8988T (cell line): ENCODE measurements at regions not wholly inside any gene's neighbourhood (a gene's known extent, or its start where the extent isn't known, plus 50 kb on each side); places are given as distances from the start of the nearest gene placed in this dataset.

Experiments used
- DNase-seq: peaks from one replicate; pipeline ENCODE4 v3.0.0; 2011

DNA sequence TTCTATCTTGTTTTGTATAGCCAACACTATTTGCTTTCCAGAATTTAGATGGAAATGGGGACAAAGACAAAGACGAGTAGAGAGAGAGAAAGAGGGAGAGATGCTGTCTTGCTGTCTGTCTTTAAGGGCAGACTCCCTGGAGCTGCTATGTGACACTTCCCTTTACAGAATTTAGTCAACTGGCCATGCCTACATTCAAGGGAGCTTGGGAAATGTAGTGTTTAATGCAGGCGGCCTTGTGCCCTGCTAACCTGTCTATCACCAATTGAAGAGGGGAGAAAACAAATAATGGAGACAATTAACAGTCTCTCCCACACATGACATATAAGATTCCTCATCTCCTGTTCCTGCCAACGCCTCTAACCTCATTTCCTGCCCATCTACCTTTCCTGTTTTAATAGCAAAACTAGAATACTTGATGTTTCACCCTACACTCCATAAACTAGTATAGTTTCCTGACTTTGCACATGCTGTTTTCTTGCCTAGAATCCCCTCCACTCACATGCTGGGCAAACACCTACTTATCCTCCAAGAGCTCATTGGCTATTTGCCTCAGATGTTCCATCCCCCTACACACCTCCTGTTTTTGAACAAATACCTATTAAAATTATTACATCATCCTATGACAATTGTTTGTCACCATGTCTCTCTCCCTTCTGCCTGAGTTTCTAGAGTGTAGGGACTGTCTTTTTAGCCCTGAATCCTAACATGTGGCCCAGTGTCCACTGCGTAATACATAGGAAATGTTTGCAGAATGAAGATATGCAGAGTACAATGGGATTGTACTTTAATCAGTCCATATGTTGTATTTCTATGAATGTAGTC is 117.2 kb downstream of the SLC25A24 start:
- no peak for DNase-seq

DNA sequence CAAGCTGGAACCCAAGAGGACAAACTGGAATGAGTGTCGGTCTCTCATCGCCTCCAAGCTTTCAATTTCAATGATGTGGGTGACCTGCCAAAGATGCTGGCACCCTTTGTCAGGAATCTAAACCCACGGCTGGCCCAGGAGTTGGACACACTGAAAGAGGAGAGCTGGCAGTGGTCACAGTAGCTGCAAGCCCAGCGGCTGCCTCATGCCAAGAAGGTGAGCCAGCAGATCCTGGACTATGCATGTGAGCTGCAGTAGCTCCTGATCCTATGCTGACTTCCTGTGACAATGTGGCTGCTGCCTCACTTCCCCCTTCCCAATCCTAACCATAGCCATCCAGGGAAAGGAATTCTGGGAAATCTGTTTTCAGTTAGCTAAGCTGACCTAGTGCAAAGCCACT is 117.0 kb upstream of the VAV3 start:
- DNase-seq = no peak

GRCh38 chr1:108080448-108080847 is 115.5 kb upstream of the VAV3 start:
- DNase-seq = no peak

- DNase-seq = no peak
Observed at GRCh38 chr1:108079440-108080025, 114.6 kb upstream of the VAV3 start.

DNA sequence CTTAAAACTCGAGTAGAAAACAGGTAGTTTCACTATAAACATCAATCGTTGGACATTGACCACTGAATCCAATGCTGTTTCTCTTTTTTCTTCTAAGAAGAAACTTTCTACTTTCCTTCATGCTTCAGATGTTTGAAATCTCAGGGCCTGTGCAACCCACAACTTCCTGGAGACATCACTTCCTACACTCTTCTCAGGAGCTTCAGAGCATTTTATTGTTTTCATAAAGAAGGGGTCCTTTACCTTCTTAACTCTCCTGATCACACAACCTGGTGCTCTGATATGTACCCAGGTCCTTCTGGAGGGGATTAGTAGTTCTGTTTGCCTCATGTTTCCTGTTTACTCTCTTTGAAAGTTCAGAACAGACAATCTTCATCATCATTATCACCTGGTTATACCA is 113.0 kb upstream of the VAV3 start:
- no peak for DNase-seq

- no peak for DNase-seq
Observed at GRCh38 chr1:108075055-108075454, 110.1 kb upstream of the VAV3 start.

DNA sequence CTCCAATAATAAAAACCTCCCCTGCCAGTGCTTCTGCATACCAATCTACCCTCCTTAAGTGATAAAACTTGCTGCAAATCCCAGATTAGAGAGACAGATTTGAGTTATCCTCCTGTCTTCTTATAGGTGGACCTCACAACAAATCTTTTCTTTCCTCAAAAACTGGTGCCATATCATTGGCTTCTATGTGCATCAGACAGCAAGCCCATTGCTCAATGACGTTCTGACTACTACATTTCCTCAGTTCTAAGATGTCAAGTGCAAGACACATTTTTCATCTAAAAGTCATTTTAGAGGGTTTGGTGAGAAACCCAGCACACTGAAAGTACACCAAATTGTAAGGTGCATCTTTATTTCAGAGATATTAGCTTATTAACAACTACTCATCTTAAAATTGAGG is 107.8 kb upstream of the VAV3 start:
- DNase-seq = no peak

GRCh38 chr1:108072212-108072611 is 107.2 kb upstream of the VAV3 start:
- no peak for DNase-seq

- DNase-seq = no peak
Observed at GRCh38 chr1:108071601-108072000, 106.6 kb upstream of the VAV3 start.

DNA sequence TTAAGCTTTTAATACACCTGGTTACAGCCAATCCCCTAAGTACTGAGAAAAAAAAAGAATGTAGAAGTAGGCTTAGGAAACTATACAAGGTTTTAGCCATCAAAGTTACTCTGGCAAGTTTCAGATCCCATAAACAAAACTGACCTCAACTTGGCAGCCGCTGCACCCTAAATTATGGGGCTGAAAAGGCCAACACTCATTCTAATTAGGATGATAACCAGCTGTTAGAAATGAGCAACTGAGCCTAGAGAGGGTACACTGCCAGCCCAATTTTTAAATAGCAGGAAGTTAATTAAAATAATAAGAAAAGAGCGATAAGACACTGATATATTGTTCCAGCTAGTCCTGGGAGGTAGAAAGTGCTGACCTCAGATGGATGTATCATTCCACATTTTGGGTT is 105.7 kb upstream of the VAV3 start:
- DNase-seq = no peak

DNA sequence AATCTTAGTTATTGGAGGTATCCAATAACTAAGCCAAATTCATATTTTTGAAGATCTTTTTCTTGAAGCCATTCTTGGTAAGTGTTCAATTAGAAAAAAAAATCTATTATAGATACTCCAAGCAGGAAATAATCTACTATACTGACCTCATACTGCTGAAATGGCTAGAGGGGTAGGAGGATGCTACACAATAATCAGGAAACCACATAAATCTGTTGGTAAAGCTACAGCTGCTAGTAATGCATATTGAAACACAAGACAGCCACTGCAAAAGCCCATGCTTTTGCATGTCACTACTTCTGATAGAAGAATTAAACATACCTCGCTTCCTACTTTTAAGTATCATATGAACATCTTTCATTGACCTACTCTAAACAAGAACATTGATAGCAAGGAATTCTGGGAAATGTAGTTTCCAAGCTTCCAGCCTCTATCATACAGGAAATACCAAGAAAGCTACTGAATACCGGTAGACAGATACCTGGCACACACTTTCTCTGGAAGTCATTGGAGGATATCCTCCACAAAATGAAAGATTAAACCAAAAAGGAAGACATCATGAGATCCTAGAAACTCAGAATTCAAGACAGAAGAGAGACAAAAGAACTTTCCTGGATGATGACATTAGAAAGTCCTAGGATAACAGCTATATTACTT is 103.0 kb upstream of the VAV3 start:
- DNase-seq = no peak

DNA sequence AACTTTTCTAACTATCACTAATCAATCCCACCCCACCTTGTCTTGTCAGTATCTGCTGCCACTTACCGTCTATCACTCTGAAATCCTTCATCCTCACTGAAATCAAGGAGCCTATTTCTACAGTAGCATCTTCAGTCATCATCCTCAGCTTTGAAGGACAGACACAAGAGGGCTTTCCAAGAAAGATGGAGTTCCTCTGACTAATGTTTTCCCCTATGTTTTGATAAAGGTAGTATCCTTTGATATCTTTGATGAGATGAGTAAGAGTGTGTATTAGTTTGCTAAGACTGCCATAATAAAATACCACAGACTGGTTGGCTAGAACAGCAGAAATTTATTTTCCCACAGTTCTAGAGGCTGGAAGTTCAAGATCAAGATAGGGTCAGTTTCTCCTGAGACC is 101.8 kb upstream of the VAV3 start:
- no peak for DNase-seq

DNA sequence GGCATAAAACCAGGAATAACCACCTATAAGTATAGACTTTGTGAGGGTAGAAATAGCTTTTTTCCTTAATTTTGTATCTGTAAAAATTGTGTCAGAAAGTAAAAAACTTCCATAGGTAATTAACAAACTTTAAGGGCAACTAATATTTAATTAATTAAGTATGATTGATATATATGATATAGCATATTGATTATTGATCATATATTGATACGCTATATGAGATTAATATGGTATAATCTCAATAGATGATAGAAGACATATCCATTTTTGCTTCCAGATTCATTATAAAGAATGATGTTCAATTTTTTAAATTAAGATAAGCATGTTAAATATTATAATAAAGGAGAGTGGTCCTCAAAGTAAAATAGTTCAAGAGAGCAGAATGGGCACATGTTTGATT is 99.3 kb upstream of the VAV3 start:
- DNase-seq = no peak

DNA sequence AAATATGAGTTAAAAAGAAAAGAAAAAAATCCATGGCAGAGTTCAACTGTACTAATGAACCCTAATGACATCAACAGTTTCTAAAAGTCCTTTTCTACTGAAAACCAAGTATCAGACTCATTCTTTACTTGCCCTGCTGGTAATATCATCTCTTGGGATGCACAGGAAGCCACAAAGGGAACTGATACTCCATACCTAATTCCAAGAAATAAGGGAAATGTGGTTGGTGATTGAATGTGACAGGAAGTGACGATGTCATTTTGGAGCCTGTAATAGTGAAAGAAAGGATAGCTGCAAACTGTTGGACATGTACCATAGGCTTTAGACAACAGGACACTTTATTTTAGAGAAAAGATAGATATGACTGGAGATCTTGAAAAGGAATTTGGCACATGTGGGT is 98.7 kb upstream of the VAV3 start:
- DNase-seq = no peak

DNA sequence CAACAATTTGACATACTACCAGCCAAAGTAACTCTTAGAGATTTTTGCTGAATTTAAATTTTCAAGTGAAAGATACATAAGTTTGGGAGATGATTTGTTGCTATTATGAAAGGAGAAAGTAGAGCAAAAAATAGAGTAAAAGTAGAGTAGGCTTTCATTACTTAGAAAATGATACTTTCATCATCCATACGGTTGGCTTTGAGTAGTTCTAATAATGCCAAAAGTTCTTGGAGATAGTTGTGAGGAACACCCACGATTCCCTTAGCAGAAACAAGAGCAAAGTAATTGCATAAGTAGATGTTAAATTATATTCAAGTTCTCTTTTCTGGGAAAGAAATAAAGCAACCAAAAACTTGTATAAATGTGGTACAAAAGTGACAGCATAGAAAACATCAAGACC is 95.0 kb upstream of the VAV3 start:
- no peak for DNase-seq

DNA sequence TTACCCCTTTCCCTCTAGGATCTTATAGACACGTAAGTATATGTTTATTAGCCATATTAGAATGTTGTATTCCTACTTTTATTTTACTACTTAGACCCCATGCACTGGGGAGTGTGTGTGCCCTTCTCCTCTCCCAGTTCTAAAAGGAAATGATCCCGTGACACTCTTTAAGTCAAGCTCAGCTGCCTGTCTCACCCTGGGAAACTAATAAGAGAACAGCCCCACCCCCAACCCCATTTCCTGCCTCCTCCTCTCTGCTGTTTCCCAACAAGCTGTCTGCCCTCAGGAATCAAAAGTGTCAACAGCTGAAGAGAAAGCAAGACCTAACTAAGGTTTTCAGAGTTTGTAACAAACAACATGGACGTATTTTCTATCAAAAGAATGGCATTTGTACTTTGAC is 92.6 kb upstream of the VAV3 start:
- no peak for DNase-seq

DNA sequence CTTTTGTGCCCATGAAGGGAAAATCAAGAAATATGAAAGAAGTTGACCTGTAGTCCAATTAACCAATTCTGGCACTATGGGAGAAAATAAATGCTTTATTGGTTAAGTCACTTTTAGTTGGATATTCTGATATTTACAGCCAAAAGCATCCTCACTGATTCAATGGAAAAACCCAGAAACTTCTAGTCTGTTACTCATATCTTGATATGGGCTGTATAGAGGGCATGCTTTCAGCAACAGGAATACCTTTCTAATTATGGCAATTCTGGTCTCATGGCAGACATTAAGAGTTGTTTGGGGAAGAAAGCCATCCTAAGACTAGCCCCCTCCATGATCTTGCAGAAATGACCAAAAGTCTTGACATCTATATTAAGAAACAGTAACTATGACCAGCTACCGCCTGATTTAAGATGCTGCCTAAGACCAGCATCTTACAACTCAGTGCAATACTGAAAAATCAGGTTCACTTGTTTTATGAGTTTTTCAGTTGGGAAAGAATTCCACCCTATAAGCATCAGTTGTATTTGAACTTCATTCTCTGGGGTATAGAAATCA is 91.5 kb upstream of the VAV3 start:
- no peak for DNase-seq

GRCh38 chr1:108055387-108055786 is 90.4 kb upstream of the VAV3 start:
- DNase-seq = no peak

GRCh38 chr1:108054396-108054795 is 89.4 kb upstream of the VAV3 start:
- DNase-seq = no peak

DNA sequence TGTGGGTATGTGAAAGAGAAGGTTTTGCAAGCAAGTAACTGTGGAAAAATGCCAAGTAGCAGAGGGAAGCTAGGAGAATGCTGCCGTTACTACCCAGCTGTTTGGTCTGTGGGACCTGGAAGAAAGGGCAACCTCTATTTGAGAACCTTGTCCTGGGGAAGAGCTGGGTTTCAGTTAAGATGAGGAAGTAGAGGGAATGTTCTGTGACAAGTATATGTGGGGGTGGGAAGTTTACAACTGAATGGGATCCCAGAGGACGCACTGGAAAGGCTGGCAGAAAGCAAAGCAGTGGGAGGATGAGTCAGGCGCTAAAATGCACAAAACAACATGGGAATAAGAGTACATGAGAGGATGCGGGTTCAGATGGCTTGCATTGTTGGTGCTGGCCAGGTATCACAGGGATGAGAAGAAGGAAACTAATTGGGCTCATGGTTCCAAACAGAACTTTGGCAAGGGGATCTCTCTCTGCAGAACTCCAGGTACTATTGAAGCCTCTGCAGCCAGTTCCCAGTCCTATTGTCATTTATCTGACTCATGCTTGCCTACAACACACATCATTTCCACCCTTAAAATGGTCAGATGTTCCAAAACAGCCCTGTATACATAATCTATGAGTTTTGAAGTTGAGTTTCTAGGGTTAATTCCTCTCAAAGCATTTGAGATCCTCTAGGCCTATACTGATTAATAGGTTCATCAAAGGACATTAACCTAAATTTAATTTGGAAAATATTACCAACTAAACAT is 88.5 kb upstream of the VAV3 start:
- DNase-seq = no peak

DNA sequence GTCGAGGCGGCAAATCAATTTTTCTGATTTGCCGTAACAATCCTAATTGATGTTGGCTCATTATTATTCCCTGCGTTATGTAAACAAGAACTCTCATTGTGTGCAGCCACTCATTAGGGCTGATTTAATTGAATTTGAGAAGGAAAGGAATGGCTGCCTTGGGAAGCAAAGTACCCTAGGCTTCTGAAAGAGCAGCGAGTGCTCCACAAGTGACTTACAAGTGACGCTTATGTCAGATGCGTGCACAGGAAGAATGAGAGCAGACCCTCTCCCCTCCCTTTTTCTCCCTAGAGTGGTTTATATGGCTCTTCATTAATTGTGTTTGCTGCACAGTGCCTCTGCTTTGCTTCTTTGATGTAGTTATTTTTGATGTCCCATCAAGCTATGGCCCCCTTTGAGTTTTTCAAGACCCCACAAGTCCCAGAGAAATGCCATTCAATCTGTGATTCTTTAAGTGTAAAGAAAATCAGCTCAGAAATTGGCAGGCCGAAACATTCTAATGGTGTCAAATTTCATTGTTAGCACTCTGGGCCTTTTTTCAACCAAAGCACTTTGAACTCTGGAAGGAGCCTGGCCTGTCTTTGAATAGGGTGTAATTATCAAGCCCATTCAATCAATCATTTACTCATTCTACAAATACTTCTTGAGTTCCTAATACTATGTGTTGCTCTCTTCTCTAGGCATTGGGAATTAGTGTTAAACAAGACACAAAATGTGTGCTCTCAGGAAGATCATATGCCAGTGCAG is 86.8 kb upstream of the VAV3 start:
- no peak for DNase-seq

GRCh38 chr1:108050911-108051629 is 86.1 kb upstream of the VAV3 start:
- DNase-seq = no peak
